CD8-positive, alpha-beta memory T cell (primary cell): ENCODE measurements at regions not wholly inside any gene's neighbourhood (a gene's known extent, or its start where the extent isn't known, plus 50 kb on each side); places are given as distances from the start of the nearest gene placed in this dataset.

ENCODE experiments used
- CTCF ChIA-PET: fragments of 350-600 bp; sonication (Branson Sonifier 250); formaldehyde crosslinking; loops from one replicate; lab custom pipeline; 2021; ENCODE audit warnings: antibody characterized with exemption; lab: Charles Lee
- POLR2A ChIA-PET: fragments of 350-600 bp; sonication (Branson Sonifier 250); formaldehyde crosslinking; loops from one replicate; lab custom pipeline; 2021; ENCODE audit warnings: antibody characterized with exemption; lab: Charles Lee
- DNase-seq, 5 donors: peaks; one replicate each; pipeline versions ENCODE4 v3.0.0 to v3.0.0-alpha.2; 2020 to 2022; ENCODE audit warnings: mixed read lengths in 1 of 5
- H3K27ac ChIP-seq: one replicate; pipeline ENCODE4 v1.7.0; 2013; ENCODE audit warnings: low read depth, mild to moderate bottlenecking, low read length, moderate library complexity
- H3K27me3 ChIP-seq: 2 replicates; pipeline ENCODE4 v1.7.0; 2013; ENCODE audit warnings: low read length, mild to moderate bottlenecking; ENCODE audit not compliant: insufficient read depth, poor library complexity, severe bottlenecking
- H3K36me3 ChIP-seq: 2 replicates; pipeline ENCODE4 v1.7.0; 2013; ENCODE audit warnings: mild to moderate bottlenecking, low read length, moderate library complexity; ENCODE audit not compliant: insufficient read depth
- H3K4me1 ChIP-seq: 2 replicates; pipeline ENCODE4 v1.7.0; 2013; ENCODE audit warnings: mild to moderate bottlenecking, low read length, moderate library complexity; ENCODE audit not compliant: insufficient read depth
- H3K4me3 ChIP-seq: 2 replicates; pipeline ENCODE4 v1.7.0; 2013; ENCODE audit warnings: mild to moderate bottlenecking, low read length
- H3K9me3 ChIP-seq: 2 replicates; pipeline ENCODE4 v1.7.0; 2013; ENCODE audit warnings: mild to moderate bottlenecking, low read length
- H3K27ac Mint-ChIP-seq, 8 donors: one replicate each; pipeline ENCODE4 v1.8.0; 2020 to 2021; ENCODE audit warnings: mixed read lengths in 8 of 8, mild to moderate bottlenecking in 6 of 8, inconsistent platforms in 3 of 8, moderate library complexity in 3 of 8
- H3K27me3 Mint-ChIP-seq, 2 donors: one replicate each; pipeline ENCODE4 v1.8.0; 2020 to 2021; ENCODE audit warnings: mixed read lengths in 2 of 2, mild to moderate bottlenecking in 1 of 2, moderate library complexity in 1 of 2
- H3K36me3 Mint-ChIP-seq, 3 donors: one replicate each; pipeline ENCODE4 v1.8.0; 2020 to 2021; ENCODE audit warnings: mixed read lengths in 3 of 3, inconsistent platforms in 1 of 3, mild to moderate bottlenecking in 1 of 3
- H3K4me1 Mint-ChIP-seq, 3 donors: one replicate each; pipeline ENCODE4 v1.8.0; 2020 to 2021; ENCODE audit warnings: mixed read lengths in 3 of 3, inconsistent platforms in 1 of 3, mild to moderate bottlenecking in 1 of 3
- H3K4me3 Mint-ChIP-seq, 7 donors: one replicate each; pipeline ENCODE4 v1.8.0; 2020 to 2021; ENCODE audit warnings: mixed read lengths in 7 of 7, mild to moderate bottlenecking in 6 of 7, moderate library complexity in 4 of 7, inconsistent platforms in 2 of 7
- H3K9me3 Mint-ChIP-seq, 5 donors: one replicate each; pipeline ENCODE4 v1.8.0; 2020 to 2022; ENCODE audit warnings: mixed read lengths in 5 of 5, mild to moderate bottlenecking in 3 of 5, moderate library complexity in 2 of 5, inconsistent platforms in 1 of 5

GRCh38 chr5:68766952-68767464, 326.8 kb upstream of the SLC30A5 start:
- no peaks in the 10 kb centered on the region for H3K36me3 ChIP-seq
- Mint-ChIP-seq H3K36me3 (no peaks in the 10 kb centered on the region), H3K4me1 (no peaks in the 10 kb centered on the region), H3K27me3 (peaks cover 0 to 3% of the 10 kb centered on the region in 2 donors), H3K27ac (no peak overlapping the region), H3K4me3 (no peak overlapping the region), H3K9me3 (peaks cover 0 to 1% (median 0%) of the 10 kb centered on the region in 5 donors)
- H3K4me3 ChIP-seq: no peak overlapping the region
- no peak for DNase-seq
- ChIA-PET CTCF (no interaction called here), POLR2A (no interaction called here)
- no peak overlapping the region for H3K27ac ChIP-seq
- H3K4me1 ChIP-seq: no peaks in the 10 kb centered on the region
- H3K27me3 ChIP-seq: no peaks in the 10 kb centered on the region
- H3K9me3 ChIP-seq: no peaks in the 10 kb centered on the region

DNA sequence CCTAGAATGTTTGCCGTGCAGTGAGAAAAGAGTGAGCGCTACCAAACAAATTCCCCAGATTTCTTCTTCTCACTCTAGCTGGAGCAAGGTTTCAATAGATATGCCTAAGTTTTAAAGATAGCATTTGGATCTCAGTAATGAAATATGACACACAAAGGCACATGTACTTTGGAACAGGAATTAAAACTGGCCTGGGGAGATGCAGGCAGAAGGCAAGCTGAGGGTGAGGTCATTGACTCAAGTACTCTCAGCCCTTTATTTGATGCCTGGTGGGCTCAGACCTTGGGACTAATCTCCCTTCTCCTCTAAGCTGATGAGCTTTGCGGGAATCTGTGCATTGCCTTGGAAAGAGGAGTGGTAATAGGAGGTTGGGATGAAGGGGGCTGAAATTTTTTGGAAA, 323.3 kb upstream of the SLC30A5 start:
- Mint-ChIP-seq H3K4me3 (no peak overlapping the region), H3K27ac (no peak overlapping the region), H3K27me3 (peaks cover 0 to 3% of the 10 kb centered on the region in 2 donors), H3K9me3 (peaks cover 0 to 1% (median 0%) of the 10 kb centered on the region in 5 donors), H3K4me1 (no peaks in the 10 kb centered on the region), H3K36me3 (peaks cover 0 to 2% (median 0%) of the 10 kb centered on the region in 3 donors)
- ChIA-PET CTCF (no interaction called here), POLR2A (no interaction called here)
- Histone ChIP-seq H3K9me3 (no peaks in the 10 kb centered on the region), H3K36me3 (no peaks in the 10 kb centered on the region), H3K27me3 (no peaks in the 10 kb centered on the region), H3K4me1 (no peaks in the 10 kb centered on the region), H3K27ac (no peak overlapping the region), H3K4me3 (no peak overlapping the region)
- no peak for DNase-seq

DNA sequence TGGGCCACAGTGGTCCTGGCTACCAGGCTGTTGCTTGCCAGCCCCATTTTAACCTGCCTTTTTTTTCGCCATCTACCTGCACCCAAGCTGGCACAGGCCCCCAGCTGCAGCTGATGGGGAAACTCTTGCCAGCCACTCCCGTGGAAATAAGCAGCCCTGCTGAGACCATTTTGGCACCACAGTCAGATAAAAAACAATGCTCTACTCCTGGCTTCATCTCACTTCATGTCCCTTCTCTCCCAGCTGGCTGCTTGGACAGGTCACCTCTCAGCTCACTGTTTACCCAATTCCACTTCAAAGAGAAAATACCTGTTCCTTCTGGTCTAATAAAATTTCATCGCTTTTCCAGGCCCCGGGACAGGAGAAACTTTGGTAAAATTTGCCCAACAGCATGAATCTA, 322.6 kb upstream of the SLC30A5 start:
- Mint-ChIP-seq H3K36me3 (peaks cover 0 to 2% (median 0%) of the 10 kb centered on the region in 3 donors), H3K27ac (no peak overlapping the region), H3K9me3 (peaks cover 0 to 1% (median 0%) of the 10 kb centered on the region in 5 donors), H3K4me1 (no peaks in the 10 kb centered on the region), H3K27me3 (peaks cover 0 to 3% of the 10 kb centered on the region in 2 donors), H3K4me3 (no peak overlapping the region)
- DNase-seq: no peak
- no peaks in the 10 kb centered on the region for H3K27me3 ChIP-seq
- H3K9me3 ChIP-seq: no peaks in the 10 kb centered on the region
- no peaks in the 10 kb centered on the region for H3K4me1 ChIP-seq
- POLR2A ChIA-PET: no interaction called here
- H3K36me3 ChIP-seq: no peaks in the 10 kb centered on the region
- CTCF ChIA-PET: no interaction called here
- H3K27ac ChIP-seq: no peak overlapping the region
- no peak overlapping the region for H3K4me3 ChIP-seq

GRCh38 chr5:68771732-68772131, 322.1 kb upstream of the SLC30A5 start:
- peaks cover 0 to 1% (median 0%) of the 10 kb centered on the region in 5 donors for H3K9me3 Mint-ChIP-seq
- H3K27me3 Mint-ChIP-seq: peaks cover 0 to 3% of the 10 kb centered on the region in 2 donors
- Histone ChIP-seq H3K27me3 (no peaks in the 10 kb centered on the region), H3K36me3 (no peaks in the 10 kb centered on the region), H3K4me1 (no peaks in the 10 kb centered on the region), H3K27ac (no peak overlapping the region), H3K9me3 (no peaks in the 10 kb centered on the region), H3K4me3 (no peak overlapping the region)
- ChIA-PET CTCF (no interaction called here), POLR2A (no interaction called here)
- peaks cover 0 to 2% (median 0%) of the 10 kb centered on the region in 3 donors for H3K36me3 Mint-ChIP-seq
- H3K27ac Mint-ChIP-seq: no peak overlapping the region
- DNase-seq: no peak
- no peaks in the 10 kb centered on the region for H3K4me1 Mint-ChIP-seq
- no peak overlapping the region for H3K4me3 Mint-ChIP-seq

DNA sequence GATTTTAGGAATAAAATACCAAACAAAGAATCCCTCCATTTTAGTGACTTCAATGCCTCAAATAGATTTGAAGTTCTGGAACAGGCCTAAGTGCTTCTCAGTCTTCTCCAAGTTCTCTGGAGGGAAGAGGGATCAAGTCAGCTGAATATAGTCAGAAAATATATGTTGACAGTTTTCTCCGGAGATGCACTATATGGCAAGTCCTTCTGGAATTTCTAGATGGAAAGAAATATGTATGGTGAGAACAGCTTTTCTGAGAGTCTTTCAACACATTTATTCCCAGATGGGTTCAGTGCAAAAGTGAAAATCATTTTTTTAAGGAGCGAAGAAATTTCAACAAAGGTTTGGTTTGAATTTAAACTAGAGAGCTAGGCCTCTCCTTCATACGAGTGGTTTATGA, 317.4 kb upstream of the SLC30A5 start:
- Histone ChIP-seq H3K27ac (no peak overlapping the region), H3K36me3 (no peaks in the 10 kb centered on the region), H3K4me1 (no peaks in the 10 kb centered on the region), H3K9me3 (no peaks in the 10 kb centered on the region), H3K4me3 (no peak overlapping the region), H3K27me3 (no peaks in the 10 kb centered on the region)
- ChIA-PET POLR2A (no interaction called here), CTCF (no interaction called here)
- peaks cover 0 to 2% (median 0%) of the 10 kb centered on the region in 3 donors for H3K36me3 Mint-ChIP-seq
- peaks cover 0 to 1% of the 10 kb centered on the region in 2 donors for H3K27me3 Mint-ChIP-seq
- H3K4me1 Mint-ChIP-seq: no peaks in the 10 kb centered on the region
- H3K4me3 Mint-ChIP-seq: no peak overlapping the region
- no peaks in the 10 kb centered on the region for H3K9me3 Mint-ChIP-seq
- DNase-seq: no peak
- H3K27ac Mint-ChIP-seq: no peak overlapping the region

DNA sequence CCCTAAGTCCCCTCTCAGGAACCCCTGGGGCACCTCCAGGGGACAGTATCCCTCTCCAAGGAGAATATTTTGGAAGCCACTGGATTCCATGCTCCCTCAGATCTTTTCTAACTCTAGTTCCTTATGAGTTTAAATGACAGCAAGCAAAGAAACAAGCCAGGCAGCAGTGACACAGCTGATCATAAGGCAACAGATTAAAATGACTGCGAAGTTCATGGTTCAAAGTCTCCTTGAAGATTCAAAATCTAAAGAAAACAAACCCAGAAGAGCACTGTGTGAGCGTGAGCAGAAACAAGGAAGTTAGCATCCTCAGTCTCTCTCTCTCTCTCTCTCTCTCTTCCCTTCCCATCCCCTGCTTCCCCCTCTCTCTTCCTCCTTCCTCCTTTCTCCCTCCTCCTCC, 316.7 kb upstream of the SLC30A5 start:
- DNase-seq: no peak
- no peak overlapping the region for H3K4me3 Mint-ChIP-seq
- H3K4me3 ChIP-seq: no peak overlapping the region
- no peaks in the 10 kb centered on the region for H3K9me3 ChIP-seq
- POLR2A ChIA-PET: no interaction called here
- no peak overlapping the region for H3K27ac ChIP-seq
- CTCF ChIA-PET: no interaction called here
- H3K36me3 Mint-ChIP-seq: peaks cover 0 to 2% (median 0%) of the 10 kb centered on the region in 3 donors
- H3K27me3 Mint-ChIP-seq: peaks cover 0 to 1% of the 10 kb centered on the region in 2 donors
- no peak overlapping the region for H3K27ac Mint-ChIP-seq
- no peaks in the 10 kb centered on the region for H3K27me3 ChIP-seq
- no peaks in the 10 kb centered on the region for H3K36me3 ChIP-seq
- H3K9me3 Mint-ChIP-seq: no peaks in the 10 kb centered on the region
- H3K4me1 ChIP-seq: no peaks in the 10 kb centered on the region
- no peaks in the 10 kb centered on the region for H3K4me1 Mint-ChIP-seq

GRCh38 chr5:68778484-68778883, 315.3 kb upstream of the SLC30A5 start:
- H3K4me3 ChIP-seq: no peak overlapping the region
- peaks cover 0 to 5% (median 2%) of the 10 kb centered on the region in 3 donors for H3K36me3 Mint-ChIP-seq
- ChIA-PET CTCF (no interaction called here), POLR2A (no interaction called here)
- no peaks in the 10 kb centered on the region for H3K9me3 ChIP-seq
- H3K27ac Mint-ChIP-seq: no peak overlapping the region
- H3K27me3 Mint-ChIP-seq: peaks cover 0 to 3% of the 10 kb centered on the region in 2 donors
- no peaks in the 10 kb centered on the region for H3K36me3 ChIP-seq
- no peaks in the 10 kb centered on the region for H3K27me3 ChIP-seq
- no peak overlapping the region for H3K27ac ChIP-seq
- no peak for DNase-seq
- H3K4me1 ChIP-seq: no peaks in the 10 kb centered on the region
- peaks cover 0 to 3% (median 0%) of the 10 kb centered on the region in 5 donors for H3K9me3 Mint-ChIP-seq
- H3K4me1 Mint-ChIP-seq: no peaks in the 10 kb centered on the region
- no peak overlapping the region for H3K4me3 Mint-ChIP-seq

GRCh38 chr5:68780299-68780955, 313.4 kb upstream of the SLC30A5 start:
- Mint-ChIP-seq H3K4me3 (no peak overlapping the region), H3K27ac (peak overlapping the region in 1 of 8 donors; percentile 17), H3K4me1 (no peaks in the 10 kb centered on the region), H3K27me3 (peaks cover 0 to 3% of the 10 kb centered on the region in 2 donors), H3K36me3 (peaks cover 0 to 5% (median 0%) of the 10 kb centered on the region in 3 donors), H3K9me3 (peaks cover 5 to 18% (median 11%) of the 10 kb centered on the region in 5 donors)
- no peaks in the 10 kb centered on the region for H3K9me3 ChIP-seq
- DNase-seq: no peak
- H3K4me3 ChIP-seq: no peak overlapping the region
- ChIA-PET CTCF (no interaction called here), POLR2A (no interaction called here)
- H3K27me3 ChIP-seq: no peaks in the 10 kb centered on the region
- H3K4me1 ChIP-seq: no peaks in the 10 kb centered on the region
- no peaks in the 10 kb centered on the region for H3K36me3 ChIP-seq
- H3K27ac ChIP-seq: no peak overlapping the region
